GM18907 (cell line): ENCODE measurements at regions not wholly inside any gene's neighbourhood (a gene's known extent, or its start where the extent isn't known, plus 50 kb on each side); places are given as distances from the start of the nearest gene placed in this dataset.

Source experiments
- ATAC-seq: cut with Tn5 transposase; IDR thresholded peaks from one replicate; pipeline ENCODE4 v1.9.1; 2021; ENCODE audit warnings: mild to moderate bottlenecking, moderate library complexity; ENCODE audit not compliant: unreplicated experiment

DNA sequence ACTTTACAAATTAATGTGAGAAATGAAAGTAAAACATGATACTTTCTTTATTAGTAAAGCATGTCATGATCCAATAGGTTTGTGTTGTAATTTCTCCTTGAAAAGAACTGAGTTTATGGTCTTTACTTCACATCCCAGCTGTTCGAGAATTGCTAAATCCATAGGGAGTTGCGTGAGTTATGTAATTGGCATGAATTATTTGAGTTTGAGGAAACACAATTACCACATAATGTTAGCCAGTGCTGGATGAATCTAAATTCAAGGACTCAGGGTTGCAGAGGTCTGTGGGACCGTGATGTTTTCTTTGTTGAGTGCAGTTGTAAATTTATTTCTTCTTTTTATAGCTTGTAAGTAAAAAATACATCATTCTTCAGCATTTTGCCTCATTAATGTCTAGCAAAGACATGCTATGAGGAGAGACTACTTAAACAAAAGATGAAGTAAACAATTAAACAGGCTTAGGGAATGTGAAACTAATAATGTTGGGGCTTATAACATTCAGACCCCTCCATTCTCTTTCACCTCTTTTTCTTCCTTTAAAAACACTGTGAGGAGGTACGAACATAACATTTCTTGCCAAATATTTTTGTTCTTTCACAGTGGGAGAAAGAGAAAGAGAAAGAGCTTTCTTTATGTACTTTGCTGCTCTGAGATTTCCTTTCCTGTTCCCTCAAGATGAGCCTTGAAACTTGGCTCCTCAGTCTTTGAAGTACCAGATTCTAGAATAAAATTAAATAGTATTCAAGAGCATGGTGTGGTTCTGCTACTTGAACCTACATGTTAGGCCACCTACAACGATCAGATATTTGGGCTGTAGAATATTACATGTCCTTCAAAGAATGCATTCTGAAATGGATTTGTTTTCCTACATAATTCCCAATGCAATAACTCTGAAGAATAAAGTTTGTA is 159.6 kb upstream of the ANK2 start:
- ATAC-seq = no peak

DNA sequence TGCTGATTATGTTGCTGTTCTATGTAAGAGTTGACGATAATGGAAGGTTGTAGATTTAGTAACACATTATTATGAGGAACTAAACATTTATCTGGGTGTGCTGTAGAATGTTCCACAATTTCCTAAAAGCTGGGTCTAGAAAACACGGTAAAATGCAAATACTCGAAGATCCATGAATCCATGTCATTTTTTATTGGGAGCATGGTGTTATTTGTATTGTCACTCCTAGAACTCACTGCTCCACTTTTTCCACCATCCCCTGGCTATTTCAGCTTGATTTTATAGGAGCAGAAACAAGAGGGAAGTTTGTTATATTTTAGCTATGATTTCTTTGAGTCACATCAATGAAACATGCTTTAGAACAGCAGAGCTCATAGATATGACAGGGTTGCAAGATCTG is 155.0 kb upstream of the ANK2 start:
- no peak for ATAC-seq

DNA sequence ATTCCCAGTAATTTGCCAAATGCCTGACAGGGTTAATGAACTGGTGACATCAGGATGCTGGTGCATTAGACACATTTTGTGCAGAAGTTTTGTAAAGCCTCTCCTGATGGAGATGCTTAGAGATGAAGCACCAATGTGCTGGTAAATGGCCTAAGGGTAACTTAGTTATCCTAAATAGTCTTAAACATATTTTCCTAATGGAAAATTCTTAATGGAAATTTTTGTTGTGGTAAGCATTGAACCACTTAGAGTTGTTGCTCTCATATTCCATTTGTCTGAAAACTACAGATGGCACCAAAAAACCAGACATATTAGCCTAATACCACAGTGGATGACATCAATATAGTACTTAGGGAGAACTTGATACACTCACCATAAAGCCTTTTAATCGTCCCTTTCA is 154.5 kb upstream of the ANK2 start:
- ATAC-seq = no peak

DNA sequence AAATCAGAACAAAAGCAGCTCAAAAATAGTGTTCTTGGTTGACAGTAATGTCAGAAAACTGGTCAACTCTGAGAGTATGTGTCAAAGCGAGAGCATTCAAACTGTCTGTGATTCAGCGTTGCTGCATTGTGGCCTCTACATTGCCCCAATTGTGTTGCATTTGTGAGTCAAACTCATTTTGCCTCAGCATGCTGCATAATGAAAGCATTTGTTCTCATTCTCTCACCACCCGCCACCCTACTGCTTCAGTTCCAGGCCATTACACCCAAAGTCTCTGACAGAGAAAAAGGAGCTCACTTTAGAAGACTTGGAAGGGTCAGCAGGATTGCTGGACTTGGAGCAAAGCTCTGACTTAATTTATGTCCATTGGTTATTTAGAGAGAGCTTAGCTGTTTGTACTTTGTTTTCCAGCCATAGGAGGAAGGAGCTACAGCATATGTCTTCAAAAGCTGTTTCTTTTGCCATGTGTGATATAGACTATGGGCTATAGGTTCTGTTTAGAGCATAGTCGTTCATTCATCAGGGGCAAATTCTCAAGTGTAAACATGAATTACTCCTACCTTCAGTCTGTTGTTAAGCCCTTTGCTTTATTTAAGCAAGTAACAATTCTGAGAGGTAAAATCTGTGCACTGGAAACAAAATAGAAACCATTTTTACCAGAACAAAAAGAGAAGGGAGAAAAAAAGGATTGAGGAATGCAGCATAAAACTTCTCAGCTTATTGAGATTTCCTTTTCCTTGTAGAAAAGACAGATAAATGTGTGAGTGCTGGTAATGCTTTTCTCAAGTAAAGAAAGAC is 153.4 kb upstream of the ANK2 start:
- no peak for ATAC-seq

DNA sequence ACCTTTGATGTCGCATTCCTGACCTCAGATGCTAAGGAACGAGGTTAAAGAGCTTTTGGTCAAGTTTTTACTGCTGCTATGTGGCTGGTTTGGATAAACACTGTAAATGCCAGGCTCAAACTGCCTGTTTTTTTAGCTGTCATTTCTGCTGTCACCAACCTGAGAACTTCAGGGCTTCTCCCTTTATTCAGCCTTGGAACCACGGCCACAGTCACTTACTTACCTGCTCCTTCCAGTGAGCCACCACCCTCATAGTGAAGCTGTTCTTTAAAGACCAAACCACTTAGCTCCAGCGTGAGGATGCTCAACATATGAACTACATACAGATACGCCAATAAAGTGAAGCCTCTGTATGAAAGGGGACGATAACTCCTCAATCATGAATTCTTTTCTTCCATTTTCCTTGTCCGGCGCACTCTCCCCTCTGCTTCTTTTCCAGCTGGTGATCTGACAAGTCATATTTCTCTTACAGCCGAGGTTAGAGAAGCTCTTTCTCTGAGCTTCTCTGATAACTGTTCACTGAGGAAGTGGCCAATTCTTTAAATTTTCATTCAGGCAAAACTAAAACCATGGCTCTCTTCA is 152.8 kb upstream of the ANK2 start:
- ATAC-seq = no peak

DNA sequence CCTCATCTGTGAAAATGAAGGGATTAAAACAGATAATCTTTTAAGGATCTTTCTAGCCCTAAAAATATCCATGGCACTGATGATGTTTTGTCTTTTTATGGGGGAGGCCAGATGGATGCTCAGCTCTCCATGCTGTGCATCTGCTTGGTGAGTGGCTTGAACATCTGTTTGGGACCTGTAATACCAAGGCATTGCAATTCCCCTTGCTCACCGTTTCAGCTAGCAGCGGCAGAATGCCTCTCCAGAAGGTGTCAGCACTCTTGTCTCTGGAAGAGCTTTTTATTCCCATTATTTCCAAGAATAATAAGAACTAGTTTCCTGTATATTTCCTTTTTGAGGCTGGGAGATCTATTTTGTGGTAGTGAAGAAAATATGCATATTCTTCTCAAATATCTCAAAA is 151.9 kb upstream of the ANK2 start:
- ATAC-seq = no peak

DNA sequence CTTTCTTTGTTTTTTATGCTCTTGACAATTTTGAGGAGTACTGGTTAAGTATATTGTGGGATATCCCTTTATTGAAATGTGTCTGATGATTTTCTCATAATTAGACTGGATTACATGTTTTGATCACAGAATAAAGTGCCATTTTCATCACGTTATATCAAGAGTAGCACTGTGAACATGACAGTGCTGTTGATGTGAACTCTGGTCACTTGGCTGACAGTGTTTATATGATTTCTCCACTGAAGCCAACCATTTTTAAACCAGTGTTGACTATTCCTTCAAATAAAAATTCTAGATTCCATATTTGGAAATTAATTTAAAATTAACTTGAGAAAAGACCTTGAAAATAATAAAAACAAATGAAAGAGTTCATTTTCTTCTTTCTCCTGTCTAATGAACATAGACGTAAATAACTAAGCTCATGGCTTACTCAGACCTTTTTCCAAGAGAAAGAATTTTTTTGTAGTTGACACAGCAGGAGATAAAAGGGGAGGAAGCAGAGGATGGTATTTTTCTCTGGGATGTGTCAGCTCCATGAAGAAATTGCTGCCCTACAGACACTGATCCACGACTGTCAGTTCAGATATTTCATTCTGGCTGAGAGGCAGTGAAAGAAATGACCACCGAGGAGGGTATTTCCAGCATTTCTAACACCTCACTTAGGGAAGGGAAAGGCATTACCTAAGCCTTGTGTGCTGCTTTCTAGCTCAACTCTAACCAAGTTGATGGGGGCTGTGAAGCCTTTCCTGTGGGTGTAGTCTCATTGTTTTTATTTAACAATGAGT is 150.9 kb upstream of the ANK2 start:
- ATAC-seq = no peak

DNA sequence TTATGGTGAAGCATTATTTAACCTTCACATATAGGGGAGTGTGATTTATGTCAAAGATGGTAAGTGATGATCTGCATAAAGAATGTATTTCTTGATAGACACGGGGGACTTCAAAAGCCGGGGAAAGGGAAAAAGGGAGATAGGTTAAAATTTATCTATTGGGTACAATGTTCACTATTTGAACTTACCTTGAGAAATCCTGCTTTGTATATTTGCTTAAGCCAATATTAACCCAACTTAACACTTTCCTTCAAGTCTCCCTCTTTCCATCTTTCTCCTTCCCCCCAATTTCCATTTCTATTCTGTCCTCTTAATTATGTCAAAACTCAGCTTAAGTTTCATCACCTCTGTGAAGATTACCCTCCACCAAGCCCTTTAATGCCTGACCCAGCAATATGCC is 149.0 kb upstream of the ANK2 start:
- no peak for ATAC-seq

DNA sequence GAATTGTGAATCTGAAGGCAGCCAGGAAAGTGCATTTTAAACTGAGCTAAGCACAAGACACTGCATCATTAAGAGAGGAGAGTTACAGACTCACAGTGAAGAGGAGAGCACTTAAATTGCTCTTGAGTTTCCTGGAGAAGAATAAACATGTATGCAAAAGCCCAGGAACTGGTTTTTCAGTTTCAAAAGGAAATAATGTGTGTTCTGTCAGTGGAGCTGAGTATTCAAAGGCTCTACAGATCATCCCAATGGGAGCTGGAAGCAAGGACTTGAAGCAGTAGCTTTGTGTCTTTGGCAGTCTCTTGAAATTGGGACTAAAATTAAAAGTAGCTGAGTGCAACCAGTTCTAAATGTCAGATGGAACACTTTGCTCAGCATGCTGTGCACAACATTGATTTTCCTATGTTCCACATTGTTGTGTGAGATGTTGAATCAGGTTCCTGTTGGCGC is 147.5 kb upstream of the ANK2 start:
- ATAC-seq = no peak

DNA sequence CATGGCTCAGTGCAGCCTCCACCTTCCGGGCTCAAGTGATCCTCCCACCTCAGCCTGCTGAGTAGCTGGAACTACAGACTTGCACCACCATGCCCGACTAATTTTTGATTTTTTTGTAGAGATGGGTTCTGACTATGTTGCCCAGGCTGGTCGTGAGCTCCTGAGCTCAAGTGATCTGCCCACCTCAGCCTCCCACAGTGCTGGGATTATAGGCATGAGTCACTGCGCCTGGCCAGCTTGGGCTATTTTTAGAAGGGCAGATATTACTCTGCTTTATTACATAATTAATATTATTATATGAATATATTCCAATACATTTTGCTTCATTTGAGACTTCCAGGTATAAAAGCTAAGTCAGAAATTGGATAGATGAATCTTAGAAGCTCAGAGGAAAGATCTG is 143.7 kb upstream of the ANK2 start:
- no peak for ATAC-seq

DNA sequence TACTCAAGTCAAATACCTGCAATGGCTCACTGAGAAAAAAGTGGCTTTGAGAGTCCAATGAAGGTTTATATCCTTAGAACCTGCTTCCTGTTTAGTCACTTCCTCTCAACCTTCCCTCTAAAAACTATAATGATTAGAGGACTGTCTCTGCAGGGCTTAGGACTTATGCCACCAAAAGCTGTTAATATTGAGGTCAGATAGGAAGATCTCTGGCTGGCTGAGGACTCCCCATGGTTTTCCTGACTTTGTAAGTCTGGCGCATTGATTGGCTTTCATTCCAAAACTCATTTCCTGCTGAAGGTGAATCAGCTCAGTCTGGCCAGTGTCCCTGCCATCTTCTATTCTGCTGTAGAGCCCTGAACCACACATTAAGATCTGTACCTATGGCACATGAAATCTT is 140.9 kb upstream of the ANK2 start:
- no peak for ATAC-seq

DNA sequence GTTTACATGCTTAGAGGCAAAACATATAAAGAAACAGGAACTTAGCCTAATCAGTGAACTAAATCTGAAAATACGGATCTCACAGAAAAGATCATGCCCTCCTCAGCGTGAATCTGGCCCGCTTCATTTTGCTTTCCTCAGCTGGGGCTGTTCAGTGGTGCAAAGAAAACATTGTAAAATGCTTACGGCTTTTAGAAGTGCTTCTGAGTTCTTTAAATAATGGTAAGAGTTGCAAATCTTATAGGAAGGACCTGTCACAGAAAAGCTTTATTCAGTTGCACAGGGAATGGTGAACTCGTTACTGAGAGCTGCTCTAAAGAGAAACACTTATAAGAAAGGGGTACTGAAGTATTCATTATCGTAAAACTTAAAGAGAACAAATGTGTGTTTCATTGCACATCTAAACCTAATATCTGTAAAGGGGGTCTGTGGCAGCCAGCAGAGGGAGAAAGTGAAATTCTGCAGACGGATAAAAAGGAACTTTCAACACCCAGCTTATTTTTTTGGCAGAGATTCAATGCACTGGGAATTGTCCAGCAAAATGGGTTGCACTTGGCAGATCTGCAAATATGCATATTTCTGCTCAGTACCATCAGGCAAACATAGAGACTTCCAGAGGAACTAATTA is 139.2 kb upstream of the ANK2 start:
- no peak for ATAC-seq

DNA sequence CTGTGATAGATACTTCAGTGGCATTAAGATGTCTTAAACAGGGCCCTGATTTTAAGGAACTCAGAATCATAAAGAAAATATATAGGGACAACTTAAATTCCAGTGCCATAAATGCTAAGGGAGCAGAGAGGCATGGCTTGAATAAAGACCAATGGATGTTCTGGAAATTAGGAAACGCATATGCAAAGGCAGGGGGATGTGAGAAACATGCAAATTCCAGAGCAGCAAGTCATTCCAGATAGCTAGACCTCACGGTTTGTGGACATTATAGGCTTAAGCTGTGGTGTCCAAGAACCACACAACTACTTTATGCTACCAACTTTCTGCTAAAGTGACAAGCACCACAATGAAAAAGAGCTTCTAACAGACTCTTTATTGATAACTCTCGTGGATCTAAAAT is 132.6 kb upstream of the ANK2 start:
- no peak for ATAC-seq

DNA sequence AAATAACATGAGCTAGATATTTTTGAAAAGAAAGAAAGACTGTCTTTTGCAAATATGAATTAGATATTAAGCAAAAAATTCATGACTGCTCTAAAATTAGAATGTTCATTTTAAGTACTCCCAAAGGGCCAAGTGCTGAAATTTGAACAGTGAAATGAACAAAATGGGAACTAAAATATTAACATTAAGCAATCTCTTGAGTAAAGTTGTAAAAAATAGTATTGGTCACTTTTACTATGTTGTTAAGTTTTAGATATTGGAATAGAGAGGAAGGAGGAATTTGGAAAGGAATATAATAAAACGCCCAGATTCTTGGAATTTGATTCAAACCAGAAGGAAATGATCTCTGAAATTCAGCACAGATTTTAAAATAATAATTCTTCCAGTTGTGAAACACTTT is 125.9 kb upstream of the ANK2 start:
- no peak for ATAC-seq

DNA sequence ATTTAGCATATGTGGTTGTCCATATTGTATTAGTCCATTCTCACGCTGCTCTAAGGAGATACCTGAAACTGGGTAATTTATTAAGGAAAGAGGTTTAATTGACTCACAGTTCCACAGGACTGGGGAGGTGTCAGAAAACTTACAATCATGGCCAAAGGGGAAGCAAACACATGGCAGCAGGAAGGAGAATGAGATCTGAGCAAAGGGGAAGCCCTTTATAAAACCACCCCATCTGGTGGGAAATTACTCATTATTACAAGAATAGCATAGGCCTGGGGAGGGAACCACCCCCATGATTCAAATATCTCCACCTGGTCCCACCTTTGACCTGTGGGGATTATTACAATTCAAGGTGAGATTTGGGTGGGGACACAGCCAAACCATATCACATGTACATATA is 122.6 kb upstream of the ANK2 start:
- ATAC-seq = no peak

DNA sequence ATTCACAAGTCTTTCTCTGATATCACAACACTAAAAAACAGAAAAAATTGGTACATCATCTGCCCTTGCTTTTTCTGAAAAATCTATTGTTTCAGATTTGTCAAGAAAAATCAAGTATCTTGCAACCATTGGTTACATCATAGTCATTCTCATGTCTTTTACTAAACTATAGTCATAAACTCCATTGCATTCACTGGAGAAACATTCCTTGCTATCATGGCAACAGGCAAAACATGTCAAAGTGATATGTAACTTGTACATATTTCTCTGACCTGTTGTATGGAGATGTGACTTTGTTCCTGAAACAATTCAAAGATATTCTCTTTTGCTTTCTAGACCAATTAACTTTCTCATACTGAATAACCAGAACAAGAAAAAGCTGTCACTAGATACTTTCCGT is 121.9 kb upstream of the ANK2 start:
- ATAC-seq = no peak

DNA sequence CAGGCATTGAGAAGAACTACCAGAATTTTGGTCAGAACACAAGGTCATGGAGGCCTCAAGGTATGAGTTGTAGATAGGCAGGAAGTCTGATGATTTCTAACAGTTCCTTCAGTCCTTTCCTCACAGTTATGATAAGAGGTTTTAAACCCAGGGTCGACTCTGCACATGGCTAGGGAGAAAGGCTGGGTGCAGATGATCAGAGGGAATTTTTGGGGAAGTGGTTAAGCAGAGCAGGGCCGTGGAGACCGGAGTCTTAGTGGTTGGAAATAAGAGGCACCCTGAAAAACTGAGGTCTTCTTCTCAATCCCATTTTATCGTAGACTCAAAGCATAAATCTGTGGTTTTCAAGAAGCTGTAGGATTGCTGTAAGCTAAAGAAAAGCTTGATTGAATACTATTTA is 118.5 kb upstream of the ANK2 start:
- ATAC-seq = no peak

DNA sequence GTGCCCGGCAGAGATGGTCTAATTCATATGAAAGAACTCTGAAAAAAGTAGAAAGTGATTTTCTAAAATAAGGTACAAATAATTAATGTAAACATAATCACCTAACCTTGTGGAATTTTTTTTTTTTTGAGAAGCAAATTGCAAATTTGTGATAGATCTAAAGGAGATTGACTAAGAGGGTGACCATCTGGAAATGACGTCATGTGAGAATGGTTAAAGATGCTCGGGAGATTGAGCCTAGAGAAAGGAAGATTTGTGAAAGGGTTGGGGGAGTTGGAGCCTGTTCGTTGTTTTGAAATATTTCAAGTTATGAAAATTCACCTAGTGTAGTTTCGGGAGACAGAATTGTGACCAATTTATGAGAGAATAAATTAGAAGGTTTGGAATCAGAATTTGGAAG is 115.7 kb upstream of the ANK2 start:
- no peak for ATAC-seq

DNA sequence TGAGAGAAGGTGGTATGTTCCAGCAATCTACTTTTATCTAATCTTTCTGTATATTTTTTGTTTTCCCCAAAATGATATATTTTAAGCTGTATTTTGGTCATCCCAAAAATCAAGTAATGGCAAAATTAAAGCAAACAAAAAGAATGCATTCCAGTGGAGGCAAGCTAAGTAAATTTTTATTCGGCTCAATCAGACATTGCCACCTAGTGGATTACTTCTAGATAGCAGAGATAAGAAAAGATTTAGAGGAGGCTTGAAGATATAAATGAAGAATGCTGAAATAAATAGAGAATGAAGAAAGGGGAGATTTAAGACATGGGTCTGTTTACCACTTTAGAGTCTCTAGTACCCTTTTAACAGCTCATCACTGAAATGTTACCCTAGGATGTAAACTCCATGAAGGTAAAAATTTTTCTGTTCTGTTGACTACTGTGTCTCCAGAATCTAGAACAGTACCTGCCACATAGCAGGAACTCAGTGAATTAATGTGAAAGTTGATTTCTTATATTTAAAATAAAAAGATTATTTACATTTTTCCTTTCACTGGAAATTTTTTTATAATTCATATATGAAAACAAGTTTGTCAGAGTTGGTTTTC is 110.9 kb upstream of the ANK2 start:
- ATAC-seq = peak; percentile 61

DNA sequence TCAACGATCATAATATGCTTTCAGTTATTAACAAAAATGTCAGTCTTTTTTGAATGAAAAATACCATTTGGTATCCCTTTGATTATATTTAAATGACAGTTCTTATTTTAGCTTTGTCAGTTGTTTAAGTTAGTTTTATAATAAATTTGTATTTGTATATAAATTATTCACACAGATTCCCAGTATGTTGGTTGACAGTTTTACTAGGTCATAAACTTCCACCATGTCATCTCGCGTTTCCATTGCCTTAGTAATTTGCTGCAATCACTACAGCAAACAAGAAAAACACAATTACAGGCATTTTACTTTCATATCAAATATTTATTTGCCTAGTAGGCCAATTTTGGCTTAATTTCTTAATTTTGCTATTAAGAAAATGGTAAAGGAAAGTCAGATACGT is 109.6 kb upstream of the ANK2 start:
- ATAC-seq = no peak
